ENCODE measurements at regions not wholly inside any gene's neighbourhood (a gene's known extent, or its start where the extent isn't known, plus 50 kb on each side); places are given as distances from the start of the nearest gene placed in this dataset.
A peak's percentile ranks its signal among the peaks of the same experiment; 100 is the strongest.
"Not testable (repeated sequence)": the region's sequence is repeated elsewhere in the genome, so short reads cannot be mapped to it uniquely, and the experiment has no call there.

GRCh38 chr10:84571146-84571545, 242.8 kb downstream of the CCSER2 start:
- no peak for ATAC-seq

- ATAC-seq = no peak
These were observed 245.7 kb downstream of the CCSER2 start for GRCh38 chr10:84574102-84574501.

- ATAC-seq = no peak
These were observed 253.6 kb downstream of the CCSER2 start for GRCh38 chr10:84581976-84582375.

DNA sequence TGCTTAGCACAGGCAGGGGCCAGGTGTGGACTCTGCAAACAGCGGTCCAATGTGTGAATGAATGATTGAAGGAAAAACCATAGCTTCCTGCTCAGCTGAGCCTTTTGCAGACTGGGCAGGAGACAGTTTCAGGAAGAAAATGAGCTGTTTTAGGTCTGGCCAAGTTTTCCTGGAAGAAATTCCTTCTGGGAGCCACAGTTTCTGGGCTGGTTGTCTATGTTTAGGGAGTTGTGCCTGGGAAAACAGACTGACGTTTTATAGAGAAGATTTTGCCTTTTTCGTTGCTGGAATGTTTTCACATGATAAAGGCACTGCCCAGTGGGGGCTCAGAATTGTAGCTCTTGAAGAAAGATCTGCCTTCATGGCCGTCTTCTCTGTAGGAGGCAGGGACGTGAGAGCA, 255.1 kb downstream of the CCSER2 start:
- ATAC-seq = no peak

DNA sequence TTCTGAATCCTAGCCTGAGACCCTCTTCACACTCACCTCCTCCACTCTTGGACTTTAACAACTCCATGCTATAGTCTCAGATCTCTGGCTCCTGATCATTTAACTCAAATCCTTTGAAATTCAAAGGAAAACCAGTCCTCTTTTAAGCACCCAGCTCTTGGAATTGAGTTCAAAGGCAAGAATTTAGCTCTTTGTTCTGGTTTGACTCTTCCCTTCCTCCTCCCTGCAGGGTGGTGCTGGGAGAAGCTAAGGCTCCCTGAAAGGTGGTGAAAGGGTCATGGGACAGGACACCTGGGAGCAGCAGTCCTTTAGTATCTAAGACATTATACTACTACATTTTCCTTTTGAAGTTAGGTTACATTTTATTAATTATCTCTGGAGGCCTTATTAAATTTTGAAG, 259.4 kb downstream of the CCSER2 start:
- no peak for ATAC-seq

DNA sequence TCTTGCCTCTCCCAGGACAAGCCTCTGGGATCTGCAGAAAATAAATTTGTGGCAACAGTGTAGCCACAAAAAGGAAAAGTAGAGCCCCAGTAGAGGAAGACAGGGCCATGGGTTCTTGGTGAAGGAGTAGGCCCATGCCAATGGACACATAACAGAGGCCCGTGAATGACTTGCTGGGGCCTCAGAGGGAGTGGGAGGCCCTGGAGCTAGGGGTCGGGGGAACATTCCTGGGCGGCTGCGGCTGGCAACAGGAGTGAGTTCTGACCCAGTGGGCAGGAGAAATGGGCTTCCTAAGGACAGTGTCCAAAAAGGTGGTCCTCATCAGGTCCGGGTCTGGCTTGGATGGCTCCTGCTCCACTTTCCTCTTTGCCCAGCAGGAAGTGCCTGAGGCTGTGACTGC, 260.0 kb downstream of the CCSER2 start:
- no peak for ATAC-seq

GRCh38 chr10:84588971-84589370, 260.6 kb downstream of the CCSER2 start:
- ATAC-seq = no peak

DNA sequence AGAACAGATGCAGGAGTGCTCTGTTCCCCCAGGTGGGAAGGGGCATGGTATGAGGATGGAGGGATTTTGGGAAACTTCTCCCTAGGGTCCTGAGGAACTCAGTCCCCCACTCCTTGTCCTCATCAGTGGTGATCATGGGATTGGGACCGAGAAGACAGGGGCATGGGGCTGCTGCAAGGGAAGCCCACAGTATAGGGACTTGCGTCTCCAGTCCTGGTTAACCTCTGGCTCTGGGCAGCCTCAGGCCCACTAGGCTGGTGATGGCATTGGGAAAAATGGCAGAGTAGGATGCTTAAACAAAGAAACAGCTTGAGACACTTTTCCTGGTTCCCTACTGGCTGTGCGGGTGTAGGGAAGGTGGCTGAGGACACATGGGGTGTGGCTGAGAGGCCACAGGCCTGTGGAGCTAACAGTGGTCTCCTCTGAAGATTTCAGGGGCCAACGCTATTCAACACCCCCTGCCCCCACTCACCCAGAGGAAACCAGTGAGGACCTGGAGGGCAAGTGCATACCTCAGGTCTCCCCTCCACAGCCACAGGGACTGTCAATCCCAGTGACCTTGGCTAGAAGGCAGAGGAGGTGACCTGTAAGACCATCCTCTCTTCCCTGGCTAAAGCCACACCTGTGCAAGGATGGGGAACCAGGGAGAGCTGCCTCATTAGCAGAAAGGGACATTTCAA, 261.3 kb downstream of the CCSER2 start:
- no peak for ATAC-seq

DNA sequence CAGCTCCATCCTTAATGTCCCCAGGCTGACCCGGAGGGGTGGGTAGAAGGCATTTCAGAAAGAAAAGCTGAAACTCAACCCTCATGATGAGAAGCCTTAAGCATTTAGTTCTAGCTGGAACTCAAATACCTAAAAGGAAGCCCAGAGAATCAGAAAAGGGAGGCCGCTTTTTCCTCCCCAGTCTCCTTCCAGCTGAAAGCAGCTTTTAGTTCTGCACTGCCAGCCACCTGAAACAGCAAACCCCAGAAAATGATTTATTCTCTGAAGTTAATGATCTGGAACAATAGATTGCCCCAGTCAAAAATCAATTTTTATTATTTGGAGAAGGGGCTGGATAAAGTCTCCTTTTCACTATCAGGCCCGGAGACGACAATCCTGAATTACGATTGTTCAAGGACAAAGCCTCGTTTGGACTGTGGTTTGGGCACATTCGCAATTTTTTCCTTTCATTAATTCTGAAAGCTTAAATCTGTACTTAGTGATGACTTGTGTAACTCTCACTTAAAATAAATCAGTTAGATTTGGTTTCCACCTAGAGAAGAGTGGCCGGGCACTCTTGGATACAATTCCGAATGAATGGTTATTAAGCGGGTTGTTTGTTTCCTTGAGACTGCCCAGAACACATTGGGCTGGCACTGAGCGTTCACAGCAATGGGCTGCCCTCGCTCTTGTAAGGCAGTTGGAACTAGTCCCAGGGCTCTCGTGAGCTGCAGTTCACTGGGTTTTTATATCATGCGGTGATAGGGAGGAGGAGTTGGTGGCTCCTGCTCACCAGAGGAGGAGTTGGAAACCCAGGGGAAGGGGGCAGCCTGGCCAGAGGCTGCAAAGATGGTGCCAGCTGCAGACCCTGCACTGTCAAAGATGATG, 262.2 kb downstream of the CCSER2 start:
- no peak for ATAC-seq

DNA sequence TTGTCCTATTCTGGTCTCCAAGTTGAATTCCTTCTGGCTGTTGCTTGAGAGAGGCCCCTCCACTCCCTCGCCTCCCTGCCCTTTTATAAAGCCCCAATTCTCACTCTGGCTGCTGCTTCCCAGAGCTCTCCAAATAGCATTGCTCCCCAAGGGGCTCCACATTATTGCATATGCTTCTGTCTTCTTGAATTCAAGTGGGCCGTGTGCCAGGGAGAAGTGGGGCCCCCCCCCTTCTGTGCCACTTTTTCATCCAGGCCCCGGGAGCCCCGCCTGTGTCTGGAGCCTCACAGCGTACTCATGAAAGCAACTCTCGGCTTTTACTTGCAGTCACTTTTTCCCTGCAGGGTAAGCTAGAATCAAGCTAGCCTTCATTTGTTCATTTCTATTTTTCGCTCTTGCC, 265.1 kb downstream of the CCSER2 start:
- no peak for ATAC-seq

- no peak for ATAC-seq
These were observed 268.2 kb downstream of the CCSER2 start for GRCh38 chr10:84596585-84596984.

DNA sequence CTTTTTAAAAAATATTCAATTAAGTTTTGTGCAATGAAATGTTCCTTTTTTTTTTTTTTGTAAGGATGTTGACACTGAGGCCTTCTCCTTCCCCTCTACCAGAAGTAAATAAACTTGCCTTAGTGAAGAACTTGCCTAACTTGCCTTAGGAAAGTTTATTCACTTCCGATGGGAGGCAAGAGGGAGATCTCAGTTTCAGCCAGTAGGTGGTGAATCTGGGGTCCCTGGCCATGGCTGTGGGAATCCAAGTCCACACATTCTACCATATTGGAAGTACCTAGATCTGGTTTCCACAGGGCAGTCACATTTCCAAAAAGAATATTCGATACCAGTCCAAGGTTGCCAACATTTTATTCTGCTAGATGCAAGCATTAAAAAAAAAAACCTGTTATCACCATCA, 270.9 kb downstream of the CCSER2 start:
- no peak for ATAC-seq

GRCh38 chr10:84600947-84601346, 272.6 kb downstream of the CCSER2 start:
- no peak for ATAC-seq

DNA sequence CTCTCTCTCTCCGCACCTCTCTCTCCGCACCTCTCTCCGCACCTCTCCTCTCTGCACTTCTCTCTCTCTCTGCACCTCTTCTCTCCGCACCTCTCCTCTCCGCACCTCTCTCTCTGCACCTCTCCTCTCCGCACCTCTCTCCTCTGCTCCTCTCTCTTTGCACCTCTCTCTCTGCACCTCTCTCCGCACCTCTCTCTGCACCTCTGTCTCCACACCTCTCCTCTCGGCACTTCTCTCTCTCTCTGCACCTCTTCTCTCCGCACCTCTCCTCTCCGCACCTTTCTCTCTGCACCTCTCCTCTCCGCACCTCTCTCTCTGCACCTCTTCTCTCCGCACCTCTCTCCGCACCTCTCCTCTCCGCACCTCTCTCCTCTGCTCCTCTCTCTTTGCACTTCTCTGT, 274.2 kb downstream of the CCSER2 start:
- ATAC-seq = not testable (repeated sequence)

- no peak for ATAC-seq
These were observed 275.6 kb downstream of the CCSER2 start for GRCh38 chr10:84603971-84604370.

- ATAC-seq = no peak
These were observed 277.4 kb downstream of the CCSER2 start for GRCh38 chr10:84605802-84606201.

- no peak for ATAC-seq
These were observed 278.0 kb downstream of the CCSER2 start for GRCh38 chr10:84606428-84606827.

- no peak for ATAC-seq
These were observed 278.7 kb downstream of the CCSER2 start for GRCh38 chr10:84607044-84607443.

- no peak for ATAC-seq
These were observed 279.1 kb downstream of the CCSER2 start for GRCh38 chr10:84607523-84607922.

DNA sequence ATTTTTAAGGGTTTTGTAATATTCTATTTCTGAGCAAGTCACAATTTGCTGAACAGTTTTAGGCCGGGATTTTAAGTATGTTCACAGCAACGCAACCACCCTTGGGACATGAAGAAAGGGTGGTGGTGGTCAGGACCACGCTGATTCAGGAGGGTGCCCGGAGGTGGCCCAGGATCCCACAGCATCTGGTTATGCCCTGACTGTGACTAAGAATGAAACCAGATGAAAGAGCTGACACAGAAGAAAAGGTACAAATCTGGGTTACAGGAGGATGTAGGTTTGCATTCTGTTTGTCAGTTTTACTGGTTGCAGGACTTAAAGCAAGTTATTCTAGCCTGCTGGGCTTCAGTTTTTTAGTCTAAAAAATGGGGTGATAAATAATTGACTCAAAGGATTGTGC, 279.7 kb downstream of the CCSER2 start:
- ATAC-seq = no peak

GRCh38 chr10:84613336-84614021, 285.1 kb downstream of the CCSER2 start:
- ATAC-seq = peak; percentile 77

DNA sequence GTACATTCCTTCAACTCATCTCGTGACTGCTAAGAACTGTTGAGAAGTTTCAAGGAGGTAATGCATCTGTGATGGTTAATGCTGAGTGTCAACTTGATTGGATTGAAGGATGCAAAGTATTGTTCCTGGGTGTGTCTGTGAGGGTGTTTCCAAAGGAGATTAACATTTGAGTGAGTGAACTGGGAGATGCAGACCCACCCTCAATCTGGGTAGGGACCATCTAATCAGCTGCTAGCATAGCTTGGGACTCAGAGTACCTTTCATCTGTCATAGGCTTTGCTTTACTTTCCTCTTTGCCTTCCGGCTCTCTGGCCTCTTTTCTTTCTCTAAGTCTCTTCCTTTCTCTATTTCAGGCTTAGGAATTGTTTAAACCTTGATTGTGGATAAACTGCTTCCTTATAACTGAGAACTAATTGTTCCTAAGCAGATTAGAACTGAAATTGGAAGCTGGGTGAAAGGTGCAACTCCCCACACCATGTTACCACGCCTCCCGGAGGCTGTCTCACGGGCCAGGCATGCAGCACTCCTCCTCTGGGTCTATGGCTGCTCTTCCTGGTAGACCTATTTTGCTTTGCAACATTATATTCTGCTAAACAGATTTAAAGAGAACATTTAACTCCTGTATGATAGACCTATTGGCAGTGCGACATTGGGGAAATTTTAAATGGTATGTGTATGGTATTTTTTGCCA, 298.2 kb downstream of the CCSER2 start:
- ATAC-seq = no peak

DNA sequence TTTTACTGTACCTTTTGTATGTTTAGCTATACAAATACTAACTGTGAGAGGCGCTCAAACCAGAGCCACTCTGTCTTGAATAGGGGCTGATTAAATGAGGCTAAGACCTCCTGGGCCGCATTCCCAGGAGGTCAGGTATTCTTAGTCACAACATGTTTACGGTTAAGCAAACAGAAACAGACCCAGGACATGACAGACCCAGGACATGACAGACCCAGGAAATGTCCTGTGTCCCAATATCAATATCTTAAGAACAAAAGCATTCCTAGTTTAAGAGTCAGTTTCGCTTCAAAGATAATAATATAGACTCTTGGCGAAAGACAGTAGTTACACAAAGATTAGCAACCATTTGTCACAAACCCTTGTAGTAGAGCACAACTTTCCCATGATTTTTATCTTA, 304.5 kb downstream of the CCSER2 start:
- peak; percentile 52 for ATAC-seq
